Activated naive CD8-positive, alpha-beta T cell treated with anti-CD3 and anti-CD28 coated beads for 36 hours (primary cell): ENCODE measurements at regions not wholly inside any gene's neighbourhood (a gene's known extent, or its start where the extent isn't known, plus 50 kb on each side); places are given as distances from the start of the nearest gene placed in this dataset.

Experiments
- DNase-seq: peaks from one replicate; pipeline ENCODE4 v3.0.0; 2021
- H3K27ac Mint-ChIP-seq: one replicate; pipeline ENCODE4 v1.8.0; 2022; ENCODE audit warnings: mild to moderate bottlenecking, moderate library complexity, mixed read lengths
- H3K27me3 Mint-ChIP-seq: one replicate; pipeline ENCODE4 v1.8.0; 2022; ENCODE audit warnings: mild to moderate bottlenecking, mixed read lengths
- H3K36me3 Mint-ChIP-seq: one replicate; pipeline ENCODE4 v1.8.0; 2021; ENCODE audit warnings: mild to moderate bottlenecking, mixed read lengths
- H3K4me1 Mint-ChIP-seq: one replicate; pipeline ENCODE4 v1.8.0; 2021; ENCODE audit warnings: mixed read lengths
- H3K4me3 Mint-ChIP-seq: one replicate; pipeline ENCODE4 v1.8.0; 2022; ENCODE audit warnings: mild to moderate bottlenecking, moderate library complexity, mixed read lengths
- H3K9me3 Mint-ChIP-seq: one replicate; pipeline ENCODE4 v1.8.0; 2022; ENCODE audit warnings: mixed read lengths

- Mint-ChIP-seq H3K27me3 (no peaks in the 10 kb centered on the region), H3K36me3 (no peaks in the 10 kb centered on the region), H3K4me3 (no peak overlapping the region), H3K9me3 (peaks cover 3% of the 10 kb centered on the region), H3K4me1 (no peaks in the 10 kb centered on the region), H3K27ac (no peak overlapping the region)
- no peak for DNase-seq
Observed at GRCh38 chr17:12320286-12320685, 299.6 kb downstream of the MAP2K4 start.

GRCh38 chr17:12328204-12328603 lies 307.5 kb downstream of the MAP2K4 start:
- Mint-ChIP-seq H3K4me3 (no peak overlapping the region), H3K36me3 (no peaks in the 10 kb centered on the region), H3K4me1 (no peaks in the 10 kb centered on the region), H3K9me3 (peaks cover 17% of the 10 kb centered on the region), H3K27ac (no peak overlapping the region), H3K27me3 (no peaks in the 10 kb centered on the region)
- DNase-seq: no peak

- H3K27ac Mint-ChIP-seq: no peak overlapping the region
- H3K4me1 Mint-ChIP-seq: no peaks in the 10 kb centered on the region
- no peaks in the 10 kb centered on the region for H3K36me3 Mint-ChIP-seq
- DNase-seq: no peak
- H3K27me3 Mint-ChIP-seq: no peaks in the 10 kb centered on the region
- H3K9me3 Mint-ChIP-seq: peaks cover 17% of the 10 kb centered on the region
- H3K4me3 Mint-ChIP-seq: no peak overlapping the region
Observed at GRCh38 chr17:12330456-12330855, 309.8 kb downstream of the MAP2K4 start.

GRCh38 chr17:12341328-12341727 lies 320.7 kb downstream of the MAP2K4 start:
- DNase-seq: no peak
- H3K9me3 Mint-ChIP-seq: peaks cover 3% of the 10 kb centered on the region
- H3K4me1 Mint-ChIP-seq: no peaks in the 10 kb centered on the region
- H3K36me3 Mint-ChIP-seq: no peaks in the 10 kb centered on the region
- no peaks in the 10 kb centered on the region for H3K27me3 Mint-ChIP-seq
- no peak overlapping the region for H3K27ac Mint-ChIP-seq
- no peak overlapping the region for H3K4me3 Mint-ChIP-seq

GRCh38 chr17:12342161-12342560 lies 321.5 kb downstream of the MAP2K4 start:
- Mint-ChIP-seq H3K27me3 (no peaks in the 10 kb centered on the region), H3K36me3 (no peaks in the 10 kb centered on the region), H3K9me3 (peaks cover 3% of the 10 kb centered on the region), H3K4me1 (no peaks in the 10 kb centered on the region), H3K4me3 (no peak overlapping the region), H3K27ac (no peak overlapping the region)
- DNase-seq: no peak

GRCh38 chr17:12342609-12343435 lies 322.1 kb downstream of the MAP2K4 start:
- peaks cover 3% of the 10 kb centered on the region for H3K9me3 Mint-ChIP-seq
- no peak overlapping the region for H3K27ac Mint-ChIP-seq
- DNase-seq: peak; percentile 6
- H3K4me1 Mint-ChIP-seq: no peaks in the 10 kb centered on the region
- H3K4me3 Mint-ChIP-seq: no peak overlapping the region
- H3K27me3 Mint-ChIP-seq: no peaks in the 10 kb centered on the region
- H3K36me3 Mint-ChIP-seq: no peaks in the 10 kb centered on the region

GRCh38 chr17:12348476-12348875 lies 317.2 kb upstream of the MYOCD start:
- Mint-ChIP-seq H3K9me3 (no peaks in the 10 kb centered on the region), H3K36me3 (no peaks in the 10 kb centered on the region), H3K27me3 (no peaks in the 10 kb centered on the region), H3K27ac (no peak overlapping the region), H3K4me1 (no peaks in the 10 kb centered on the region), H3K4me3 (no peak overlapping the region)
- no peak for DNase-seq

- Mint-ChIP-seq H3K27ac (no peak overlapping the region), H3K4me1 (no peaks in the 10 kb centered on the region), H3K9me3 (no peaks in the 10 kb centered on the region), H3K27me3 (no peaks in the 10 kb centered on the region), H3K36me3 (no peaks in the 10 kb centered on the region), H3K4me3 (no peak overlapping the region)
- no peak for DNase-seq
Observed at GRCh38 chr17:12349297-12349696, 316.4 kb upstream of the MYOCD start.

GRCh38 chr17:12352127-12352526 lies 313.6 kb upstream of the MYOCD start:
- Mint-ChIP-seq H3K9me3 (peaks cover 1% of the 10 kb centered on the region), H3K4me1 (no peaks in the 10 kb centered on the region), H3K27me3 (no peaks in the 10 kb centered on the region), H3K36me3 (no peaks in the 10 kb centered on the region), H3K27ac (no peak overlapping the region), H3K4me3 (no peak overlapping the region)
- DNase-seq: no peak

- H3K4me1 Mint-ChIP-seq: no peaks in the 10 kb centered on the region
- H3K4me3 Mint-ChIP-seq: no peak overlapping the region
- H3K9me3 Mint-ChIP-seq: peaks cover 1% of the 10 kb centered on the region
- H3K27me3 Mint-ChIP-seq: no peaks in the 10 kb centered on the region
- no peaks in the 10 kb centered on the region for H3K36me3 Mint-ChIP-seq
- no peak for DNase-seq
- H3K27ac Mint-ChIP-seq: no peak overlapping the region
Observed at GRCh38 chr17:12357600-12357999, 308.1 kb upstream of the MYOCD start.

- Mint-ChIP-seq H3K4me1 (no peaks in the 10 kb centered on the region), H3K27ac (no peak overlapping the region), H3K27me3 (no peaks in the 10 kb centered on the region)
Observed at GRCh38 chr17:12358477-12358876, 307.2 kb upstream of the MYOCD start.

GRCh38 chr17:12362853-12363455 lies 302.7 kb upstream of the MYOCD start:
- DNase-seq: no peak
- Mint-ChIP-seq H3K27me3 (no peaks in the 10 kb centered on the region), H3K4me1 (no peaks in the 10 kb centered on the region), H3K27ac (no peak overlapping the region), H3K4me3 (no peak overlapping the region), H3K9me3 (peaks cover 10% of the 10 kb centered on the region), H3K36me3 (no peaks in the 10 kb centered on the region)

More at GRCh38 chr17:12358477-12358876, 307.2 kb upstream of the MYOCD start:
- Mint-ChIP-seq H3K9me3 (peaks cover 5% of the 10 kb centered on the region), H3K4me3 (no peak overlapping the region), H3K36me3 (no peaks in the 10 kb centered on the region)
- DNase-seq: no peak

- Mint-ChIP-seq H3K4me3 (no peak overlapping the region), H3K27ac (no peak overlapping the region), H3K27me3 (no peaks in the 10 kb centered on the region), H3K4me1 (no peaks in the 10 kb centered on the region), H3K36me3 (no peaks in the 10 kb centered on the region), H3K9me3 (peaks cover 10% of the 10 kb centered on the region)
- DNase-seq: no peak
Observed at GRCh38 chr17:12365805-12366204, 299.9 kb upstream of the MYOCD start.

GRCh38 chr17:12369065-12369464 lies 296.6 kb upstream of the MYOCD start:
- no peaks in the 10 kb centered on the region for H3K36me3 Mint-ChIP-seq
- no peaks in the 10 kb centered on the region for H3K27me3 Mint-ChIP-seq
- DNase-seq: no peak
- peaks cover 14% of the 10 kb centered on the region for H3K9me3 Mint-ChIP-seq
- no peak overlapping the region for H3K4me3 Mint-ChIP-seq
- H3K27ac Mint-ChIP-seq: no peak overlapping the region
- no peaks in the 10 kb centered on the region for H3K4me1 Mint-ChIP-seq

- Mint-ChIP-seq H3K27ac (no peak overlapping the region), H3K27me3 (no peaks in the 10 kb centered on the region), H3K4me1 (no peaks in the 10 kb centered on the region), H3K36me3 (no peaks in the 10 kb centered on the region), H3K4me3 (no peak overlapping the region), H3K9me3 (peaks cover 12% of the 10 kb centered on the region)
- DNase-seq: no peak
Observed at GRCh38 chr17:12376276-12376675, 289.4 kb upstream of the MYOCD start.

- no peaks in the 10 kb centered on the region for H3K27me3 Mint-ChIP-seq
- no peak overlapping the region for H3K27ac Mint-ChIP-seq
- DNase-seq: no peak
- H3K4me1 Mint-ChIP-seq: no peaks in the 10 kb centered on the region
- H3K36me3 Mint-ChIP-seq: no peaks in the 10 kb centered on the region
- H3K4me3 Mint-ChIP-seq: no peak overlapping the region
- no peaks in the 10 kb centered on the region for H3K9me3 Mint-ChIP-seq
Observed at GRCh38 chr17:12386225-12386624, 279.5 kb upstream of the MYOCD start.
